GM12891 (cell line): ENCODE measurements at regions not wholly inside any gene's neighbourhood (a gene's known extent, or its start where the extent isn't known, plus 50 kb on each side); places are given as distances from the start of the nearest gene placed in this dataset.

Experiments
- DNase-seq: peaks from one replicate; pipeline ENCODE4 v3.0.0; 2011; ENCODE audit warnings: low spot score; ENCODE audit not compliant: insufficient read length
- FAIRE-seq: peaks from 2 replicates; lab custom pipeline; 2011; peaks lifted over from hg19 to GRCh38; lab: Jason Lieb, UNC
- PAX5 ChIP-seq: IDR thresholded peaks from 2 replicates; pipeline ENCODE4 v1.6.1; 2011; ENCODE audit warnings: low read length, moderate library complexity, mild to moderate bottlenecking; ENCODE audit not compliant: insufficient read depth, severe bottlenecking
- POLR2A ChIP-seq: IDR thresholded peaks from 2 replicates; pipeline ENCODE4 v1.6.1; 2011; ENCODE audit warnings: low read depth, low read length, control low read depth
- POLR2AphosphoS5 ChIP-seq: IDR thresholded peaks from 2 replicates; pipeline ENCODE4 v1.6.1; 2011; ENCODE audit warnings: low read depth, low read length, control low read depth
- POU2F2 ChIP-seq: IDR thresholded peaks from 2 replicates; pipeline ENCODE4 v1.6.1; 2011; ENCODE audit warnings: low read depth, mild to moderate bottlenecking, control low read depth, low read length, moderate library complexity
- SPI1 ChIP-seq: IDR thresholded peaks from 2 replicates; pipeline ENCODE4 v1.6.1; 2011; ENCODE audit warnings: low read depth, low read length, control low read depth
- TAF1 ChIP-seq: IDR thresholded peaks from 2 replicates; pipeline ENCODE4 v1.6.1; 2011; ENCODE audit warnings: low read depth, low read length, control low read depth

DNA sequence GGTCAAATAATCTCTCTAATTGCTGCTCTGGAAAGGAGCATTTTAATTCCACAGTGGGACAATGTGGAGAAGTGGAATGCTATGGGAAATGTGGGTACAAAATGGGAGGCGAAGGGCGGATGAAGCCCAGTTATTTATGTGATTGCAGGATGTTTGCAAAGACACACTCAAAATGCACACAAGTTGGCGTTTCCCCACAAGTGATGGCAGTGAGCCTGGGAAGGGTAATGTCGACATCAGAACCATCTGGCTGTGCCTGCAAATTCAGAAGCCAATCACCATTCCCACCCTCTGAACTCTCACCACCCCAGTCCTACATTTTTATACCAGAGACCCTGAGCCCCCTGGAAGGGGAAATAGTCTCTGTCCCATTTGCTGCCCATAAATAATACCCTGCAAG, 201.1 kb downstream of the SOX9 start:
- TF ChIP-seq POU2F2 (no peak), POLR2AphosphoS5 (no peak), POLR2A (no peak), PAX5 (no peak), TAF1 (no peak), SPI1 (no peak)
- DNase-seq (no peak), FAIRE-seq (no peak)

GRCh38 chr17:72332367-72332766, 211.5 kb downstream of the SOX9 start:
- no peak for FAIRE-seq
- no peak for TF ChIP-seq POLR2A
- no peak for TF ChIP-seq SPI1
- no peak for TF ChIP-seq POU2F2
- no peak for TF ChIP-seq PAX5
- no peak for TF ChIP-seq TAF1
- TF ChIP-seq POLR2AphosphoS5: no peak
- no peak for DNase-seq

- TF ChIP-seq POLR2A: no peak
- TF ChIP-seq TAF1: no peak
- no peak for TF ChIP-seq PAX5
- no peak for TF ChIP-seq POU2F2
- FAIRE-seq (no peak), DNase-seq (no peak)
Measured at GRCh38 chr17:72333570-72333969, 212.8 kb downstream of the SOX9 start.

DNA sequence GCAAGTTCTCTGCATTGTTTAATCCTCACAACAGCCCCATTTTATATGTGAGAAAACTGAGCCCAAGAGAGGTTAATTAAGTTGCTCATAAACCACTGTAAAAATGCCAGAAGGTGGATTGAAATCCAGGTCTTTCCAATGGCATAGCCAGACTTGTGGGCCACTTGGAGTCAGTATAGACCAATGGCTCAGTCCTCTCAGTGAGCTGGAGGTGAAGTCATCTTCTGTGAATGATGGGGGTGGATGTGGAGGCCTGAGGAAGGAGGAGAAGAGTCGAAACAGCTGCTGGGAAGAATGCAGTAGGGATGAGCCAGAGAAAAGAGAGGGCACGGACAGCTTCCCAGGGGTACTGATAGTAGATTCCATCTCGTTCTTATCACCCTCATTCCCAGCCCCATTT, 213.4 kb downstream of the SOX9 start:
- DNase-seq (no peak), FAIRE-seq (no peak)
- TF ChIP-seq POLR2AphosphoS5: no peak
- TF ChIP-seq SPI1: no peak

DNA sequence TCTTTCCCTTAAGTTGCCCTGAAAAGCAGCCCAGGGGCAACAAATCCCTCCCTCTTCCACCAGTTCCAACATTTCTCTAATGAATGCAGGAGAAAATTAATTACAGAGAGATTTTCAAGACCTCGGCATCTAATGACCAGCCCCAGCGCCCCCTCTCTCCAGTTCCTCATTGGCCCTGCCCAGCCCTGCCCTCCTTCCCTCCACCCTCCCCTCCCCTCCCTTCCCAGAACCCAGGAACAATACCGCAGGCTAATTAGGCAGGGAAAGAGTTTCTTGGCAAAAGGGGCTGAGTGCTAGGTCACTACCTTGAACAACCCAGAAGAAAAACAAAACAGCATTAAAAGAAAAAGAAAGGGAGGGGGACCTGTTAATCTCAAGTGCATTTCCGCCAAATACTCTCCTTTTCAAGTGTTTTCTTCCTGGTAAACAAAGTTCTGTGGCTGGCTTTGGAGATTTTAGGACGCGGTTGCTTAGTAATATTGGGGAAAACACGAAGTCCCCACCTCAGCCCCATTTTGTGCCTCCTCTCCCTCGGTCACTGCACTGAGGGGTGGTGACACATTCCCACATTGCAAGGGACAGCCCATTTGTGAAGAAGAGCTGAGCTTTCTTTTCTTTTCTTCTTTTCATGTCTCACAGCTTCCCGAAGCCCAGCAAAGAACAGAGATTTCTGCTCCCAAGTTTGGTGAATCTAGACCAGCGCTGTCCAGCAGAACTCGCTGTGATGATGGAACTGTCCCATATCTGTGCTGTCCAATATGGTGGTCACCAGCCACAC, 215.4 kb downstream of the SOX9 start:
- DNase-seq: no peak
- TF ChIP-seq PAX5 (no peak), POU2F2 (no peak), POLR2AphosphoS5 (no peak), TAF1 (no peak), SPI1 (no peak), POLR2A (no peak)
- no peak for FAIRE-seq

DNA sequence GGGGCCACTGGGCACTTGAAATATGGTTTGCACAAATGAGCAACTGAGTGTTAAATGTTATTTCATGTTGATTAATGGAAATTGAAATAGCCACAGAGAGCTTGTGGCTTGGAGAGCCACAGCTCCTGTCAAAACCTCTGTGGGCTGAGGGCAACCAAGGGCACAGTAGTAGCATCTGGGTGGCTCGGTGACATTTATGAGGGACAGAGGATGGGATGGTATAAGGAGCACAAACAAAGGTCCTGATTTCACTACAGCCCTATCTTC, 215.9 kb downstream of the SOX9 start:
- TF ChIP-seq TAF1 (no peak), POU2F2 (no peak), POLR2A (no peak)
- no peak for DNase-seq
- no peak for FAIRE-seq

GRCh38 chr17:72338304-72338703, 217.5 kb downstream of the SOX9 start:
- FAIRE-seq (no peak), DNase-seq (no peak)
- no peak for TF ChIP-seq PAX5
- no peak for TF ChIP-seq TAF1
- TF ChIP-seq POLR2A: no peak
- TF ChIP-seq POU2F2: no peak
- no peak for TF ChIP-seq SPI1
- no peak for TF ChIP-seq POLR2AphosphoS5

DNA sequence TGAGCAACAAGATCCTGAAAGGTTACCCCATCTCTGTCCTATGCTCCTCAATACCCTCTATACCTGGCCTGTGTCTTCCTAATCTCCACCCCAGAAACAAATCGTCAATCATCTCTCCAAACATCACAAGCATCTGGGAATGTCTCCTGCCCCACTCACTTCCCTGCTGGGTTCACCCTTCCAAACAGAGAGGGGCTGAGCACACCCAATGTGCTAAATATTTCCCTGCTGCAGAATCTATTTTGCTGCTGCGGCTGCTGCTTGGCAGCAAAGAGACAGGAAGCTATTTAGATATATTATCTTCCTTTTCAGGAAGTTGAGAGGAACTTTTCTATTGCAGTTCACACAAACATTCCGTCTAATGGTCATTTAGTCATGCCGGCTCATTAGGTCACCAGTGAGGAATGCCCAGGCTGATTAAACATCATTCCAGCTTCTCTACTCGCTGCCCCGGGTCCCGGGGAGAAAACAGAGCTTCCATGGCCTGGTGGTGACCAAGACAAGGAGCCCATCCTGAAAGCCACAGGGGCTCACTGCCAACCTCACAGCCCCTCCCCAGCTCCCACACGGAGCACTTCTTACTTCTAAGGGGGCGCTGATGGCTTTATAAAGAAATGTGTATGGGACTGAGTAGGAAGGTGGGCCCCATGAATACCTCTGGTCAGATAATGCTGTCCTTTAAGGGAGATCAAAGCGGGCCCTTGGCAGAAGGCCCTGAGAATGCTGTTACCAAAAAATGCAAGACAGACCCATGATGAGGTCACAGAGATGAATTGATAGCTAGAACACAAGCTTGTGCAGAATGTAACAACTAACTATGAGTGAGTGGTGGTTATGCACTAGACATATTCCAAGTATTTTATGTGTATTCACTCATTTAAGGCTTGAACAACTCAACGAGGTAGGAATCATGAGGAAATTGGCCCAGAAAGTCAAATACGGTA, 218.3 kb downstream of the SOX9 start:
- DNase-seq (no peak), FAIRE-seq (no peak)
- TF ChIP-seq POLR2A: no peak
- no peak for TF ChIP-seq POU2F2
- TF ChIP-seq PAX5: no peak
- no peak for TF ChIP-seq TAF1
- TF ChIP-seq POLR2AphosphoS5: no peak
- TF ChIP-seq SPI1: no peak

- no peak for DNase-seq
- FAIRE-seq: no peak
- TF ChIP-seq POLR2AphosphoS5 (no peak), POLR2A (no peak), TAF1 (no peak), SPI1 (no peak)
Measured at GRCh38 chr17:72340836-72341235, 220.0 kb downstream of the SOX9 start.

DNA sequence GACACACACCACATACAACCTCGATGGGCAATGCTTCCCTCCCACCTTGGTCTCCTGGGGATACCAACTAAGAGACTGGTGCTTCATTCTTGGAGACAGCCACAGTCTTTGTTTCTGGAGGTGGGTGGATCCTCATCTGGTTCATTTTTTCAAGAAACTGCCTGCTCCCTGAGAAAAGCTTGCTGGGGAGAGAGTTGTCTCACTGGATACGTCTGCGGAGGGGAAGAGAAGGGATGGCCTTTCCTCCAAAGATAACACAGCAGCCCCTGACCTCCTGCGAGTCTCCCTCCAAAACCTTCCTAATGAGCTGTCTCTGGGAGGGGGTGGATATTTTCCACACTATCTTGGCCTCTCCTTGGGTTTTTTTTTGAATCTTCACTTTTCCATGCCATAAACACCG, 221.2 kb downstream of the SOX9 start:
- TF ChIP-seq TAF1 (no peak), POU2F2 (no peak), SPI1 (no peak), PAX5 (no peak), POLR2AphosphoS5 (no peak), POLR2A (no peak)
- DNase-seq (no peak), FAIRE-seq (no peak)
